B cell (primary cell): ENCODE measurements at regions not wholly inside any gene's neighbourhood (a gene's known extent, or its start where the extent isn't known, plus 50 kb on each side); places are given as distances from the start of the nearest gene placed in this dataset.

Experiments used
- ATAC-seq: fragments of 200-7000 bp; cut with Tn5 transposase; one replicate; pipeline ENCODE4 v1.10.0; 2021; ENCODE audit warnings: low read depth, mild to moderate bottlenecking, moderate number of reproducible peaks, moderate library complexity
- CTCF ChIA-PET: fragments of 350-600 bp; sonication (Branson Sonifier 250); formaldehyde crosslinking; loops from one replicate; lab custom pipeline; 2021; ENCODE audit warnings: antibody characterized with exemption, inconsistent platforms; lab: Charles Lee
- POLR2A ChIA-PET: fragments of 350-600 bp; sonication (Branson Sonifier 250); formaldehyde crosslinking; loops from one replicate; lab custom pipeline; 2021; ENCODE audit warnings: antibody characterized with exemption; lab: Charles Lee
- DNase-seq: peaks from one replicate; pipeline ENCODE4 v3.0.0; 2013
- H2AFZ ChIP-seq: 2 replicates; pipeline ENCODE4 v1.6.1; 2012; ENCODE audit warnings: mild to moderate bottlenecking, low read depth, low read length; ENCODE audit not compliant: insufficient read depth, poor library complexity, severe bottlenecking
- H3K27ac ChIP-seq, 2 donors: 1 replicate in 1 of 2; 2 replicates in 1 of 2; pipeline ENCODE4 v1.5.1; 2012 to 2013; ENCODE audit warnings: low read length in 2 of 2, mild to moderate bottlenecking in 2 of 2, moderate library complexity in 1 of 2
- H3K27me3 ChIP-seq, 4 experiments: fragments of 200-600 bp in 1 of 4; sonication (generic) in 1 of 4; replicated peaks in 1 of 4; 1 replicate in 2 of 4; 2 replicates in 2 of 4; pipeline versions ENCODE4 v1.6.1 to v1.7.0; 2013 to 2016; ENCODE audit warnings: low read length in 3 of 4, mild to moderate bottlenecking in 2 of 4, mixed read lengths in 1 of 4, moderate library complexity in 1 of 4; ENCODE audit not compliant: insufficient read depth in 4 of 4, control insufficient read depth in 3 of 4; ENCODE audit errors: control extremely low read depth in 1 of 4
- H3K36me3 ChIP-seq, 2 experiments: replicated peaks in 1 of 2; 1 replicate in 1 of 2; 2 replicates in 1 of 2; pipeline versions ENCODE4 v1.6.1 to v1.7.1; 2013; ENCODE audit warnings: low read length in 1 of 2; ENCODE audit not compliant: insufficient read depth in 2 of 2, control insufficient read depth in 1 of 2; ENCODE audit errors: control extremely low read depth in 1 of 2, extremely low read depth in 1 of 2
- H3K4me1 ChIP-seq, 2 donors: fragments of 200-600 bp in 1 of 2; sonication (generic) in 1 of 2; 1 replicate in 1 of 2; 2 replicates in 1 of 2; pipeline versions ENCODE4 v1.5.1 to v1.6.1; 2013 to 2017; ENCODE audit warnings: low read length in 2 of 2; ENCODE audit not compliant: control insufficient read depth in 2 of 2, insufficient read depth in 2 of 2
- H3K4me2 ChIP-seq: replicated peaks from 2 replicates; pipeline ENCODE3; 2012; ENCODE audit warnings: mild to moderate bottlenecking, low read depth, low read length; ENCODE audit not compliant: poor library complexity, severe bottlenecking
- H3K4me3 ChIP-seq, 5 experiments: fragments of 200-600 bp in 1 of 5; sonication (generic) in 1 of 5; 1 replicate in 3 of 5; 2 replicates in 2 of 5; pipeline versions ENCODE4 v1.5.1 to v1.7.0; 2011 to 2016; ENCODE audit warnings: low read length in 4 of 5, mild to moderate bottlenecking in 4 of 5, low read depth in 2 of 5, control low read depth in 1 of 5, moderate library complexity in 1 of 5; ENCODE audit not compliant: insufficient read depth in 1 of 5; ENCODE audit errors: control extremely low read depth in 1 of 5, extremely low read depth in 1 of 5
- H3K79me2 ChIP-seq: fragments of 200-600 bp; sonication (generic); one replicate; pipeline ENCODE4 v1.6.0; 2016; ENCODE audit warnings: low read length; ENCODE audit not compliant: control insufficient read depth, insufficient read depth
- H3K9ac ChIP-seq: fragments of 200-600 bp; sonication (generic); 2 replicates; pipeline ENCODE4 v1.6.1; 2017; ENCODE audit warnings: mild to moderate bottlenecking, low read length, moderate library complexity
- H3K9me3 ChIP-seq, 3 donors: one replicate each; pipeline versions ENCODE4 v1.6.1 to v1.7.1; 2013; ENCODE audit warnings: low read length in 2 of 3; ENCODE audit not compliant: control insufficient read depth in 2 of 3, insufficient read depth in 1 of 3; ENCODE audit errors: control extremely low read depth in 1 of 3
- H4K20me1 ChIP-seq: 2 replicates; pipeline ENCODE4 v1.6.0; 2012; ENCODE audit warnings: mild to moderate bottlenecking, low read length; ENCODE audit not compliant: insufficient read depth, control insufficient read depth, poor library complexity, severe bottlenecking
- H3K27ac Mint-ChIP-seq: one replicate; pipeline ENCODE4 v1.8.0; 2021; ENCODE audit warnings: mixed read lengths
- H3K27me3 Mint-ChIP-seq: one replicate; pipeline ENCODE4 v1.8.0; 2021; ENCODE audit warnings: mixed read lengths
- H3K4me1 Mint-ChIP-seq: one replicate; pipeline ENCODE4 v1.8.0; 2021; ENCODE audit warnings: mixed read lengths
- H3K4me3 Mint-ChIP-seq: one replicate; pipeline ENCODE4 v1.8.0; 2021; ENCODE audit warnings: mixed read lengths
- H3K9me3 Mint-ChIP-seq: one replicate; pipeline ENCODE4 v1.8.0; 2022; ENCODE audit warnings: mixed read lengths; ENCODE audit not compliant: insufficient read depth
- EZH2 ChIP-seq: IDR thresholded peaks from 2 replicates; pipeline ENCODE4 v1.6.1; 2012; ENCODE audit warnings: borderline replicate concordance, low read depth, mild to moderate bottlenecking, moderate library complexity, low read length; ENCODE audit not compliant: insufficient read depth, poor library complexity, severe bottlenecking
- WGBS: methylation state at CpG from one replicate; pipeline ENCODE4 v1.1.5; 2013; ENCODE audit warnings: missing lambda C conversion rate; ENCODE audit not compliant: insufficient coverage; 5-methylcytosine and 5-hydroxymethylcytosine counted together
- intact Hi-C: fragments of 100-400 bp; cut with micrococcal nuclease; formaldehyde crosslinking; loops from one replicate; pipeline ENCODE4 v1.10.0; 2022
- TF ChIP-seq, protein P1 (sequence below): fragments of 200-600 bp; IDR thresholded peaks from one replicate; pipeline ENCODE4 v1.8.0; 2022; ENCODE audit warnings: antibody characterized with exemption, mild to moderate bottlenecking

DNA sequence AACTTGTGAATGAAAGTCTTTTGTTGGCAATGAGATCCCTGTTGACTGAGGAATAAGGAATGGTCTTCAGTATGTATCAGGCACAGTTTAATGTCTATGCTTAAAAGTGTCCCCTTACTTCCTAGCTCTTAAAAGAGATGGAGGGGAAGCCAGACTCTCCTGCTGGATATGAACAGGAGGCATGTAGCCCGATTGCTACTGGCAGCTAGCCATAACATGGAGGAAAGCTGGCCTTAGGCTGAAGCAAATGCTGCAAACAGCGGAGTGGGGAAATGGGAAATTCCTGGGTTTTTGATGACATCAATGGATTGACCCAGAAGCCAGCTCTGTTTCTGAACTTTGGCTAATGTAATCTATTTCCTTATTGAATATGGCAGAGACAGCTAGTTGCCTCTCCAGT lies 266.1 kb downstream of the SLC4A3 start:
- Histone ChIP-seq H3K4me3 (no peak overlapping the region), H4K20me1 (no peaks in the 10 kb centered on the region), H3K9me3 (no peaks in the 10 kb centered on the region), H3K27me3 (peaks cover 0 to under 1% (median 0%) of the 10 kb centered on the region in 4 experiments), H3K36me3 (no peaks in the 10 kb centered on the region), H2AFZ (no peak overlapping the region), H3K4me1 (no peaks in the 10 kb centered on the region), H3K79me2 (no peaks in the 10 kb centered on the region), H3K4me2 (no peak overlapping the region), H3K27ac (no peak overlapping the region), H3K9ac (no peak overlapping the region)
- TF ChIP-seq EZH2: no peak
- TF ChIP-seq, protein P1, sequence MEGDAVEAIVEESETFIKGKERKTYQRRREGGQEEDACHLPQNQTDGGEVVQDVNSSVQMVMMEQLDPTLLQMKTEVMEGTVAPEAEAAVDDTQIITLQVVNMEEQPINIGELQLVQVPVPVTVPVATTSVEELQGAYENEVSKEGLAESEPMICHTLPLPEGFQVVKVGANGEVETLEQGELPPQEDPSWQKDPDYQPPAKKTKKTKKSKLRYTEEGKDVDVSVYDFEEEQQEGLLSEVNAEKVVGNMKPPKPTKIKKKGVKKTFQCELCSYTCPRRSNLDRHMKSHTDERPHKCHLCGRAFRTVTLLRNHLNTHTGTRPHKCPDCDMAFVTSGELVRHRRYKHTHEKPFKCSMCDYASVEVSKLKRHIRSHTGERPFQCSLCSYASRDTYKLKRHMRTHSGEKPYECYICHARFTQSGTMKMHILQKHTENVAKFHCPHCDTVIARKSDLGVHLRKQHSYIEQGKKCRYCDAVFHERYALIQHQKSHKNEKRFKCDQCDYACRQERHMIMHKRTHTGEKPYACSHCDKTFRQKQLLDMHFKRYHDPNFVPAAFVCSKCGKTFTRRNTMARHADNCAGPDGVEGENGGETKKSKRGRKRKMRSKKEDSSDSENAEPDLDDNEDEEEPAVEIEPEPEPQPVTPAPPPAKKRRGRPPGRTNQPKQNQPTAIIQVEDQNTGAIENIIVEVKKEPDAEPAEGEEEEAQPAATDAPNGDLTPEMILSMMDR: no peak
- no peaks in the 10 kb centered on the region for H3K9me3 Mint-ChIP-seq
- ATAC-seq: no peak
- intact Hi-C loops: no loop called here
- 71% methylated on average over 2 of the region's 2 CpGs for WGBS
- H3K27me3 Mint-ChIP-seq: no peaks in the 10 kb centered on the region
- H3K4me1 Mint-ChIP-seq: no peaks in the 10 kb centered on the region
- DNase-seq: no peak
- H3K27ac Mint-ChIP-seq: no peak overlapping the region
- ChIA-PET POLR2A (no interaction called here), CTCF (no interaction called here)
- no peak overlapping the region for H3K4me3 Mint-ChIP-seq

DNA sequence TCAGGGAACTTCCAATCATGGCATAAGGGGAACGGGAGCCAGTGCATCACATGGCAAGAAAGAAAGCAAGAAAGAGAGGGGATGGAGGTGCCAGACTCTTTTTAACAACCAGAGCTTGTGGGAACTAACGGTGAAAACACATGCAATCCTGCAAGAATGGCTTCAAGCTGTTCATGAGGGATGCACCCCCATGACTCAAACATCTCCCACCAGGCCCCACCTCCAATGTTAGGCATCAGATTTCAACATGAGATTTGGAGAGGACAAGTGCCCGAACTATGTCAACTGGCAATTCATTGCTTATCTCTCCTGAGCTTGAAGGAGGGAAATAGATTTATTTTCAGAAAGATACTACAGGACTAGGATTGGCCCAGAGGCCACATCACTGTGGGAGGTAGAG lies 270.0 kb downstream of the SLC4A3 start:
- H3K79me2 ChIP-seq: no peaks in the 10 kb centered on the region
- H3K9ac ChIP-seq: no peak overlapping the region
- no peaks in the 10 kb centered on the region for H4K20me1 ChIP-seq
- no peaks in the 10 kb centered on the region for H3K27me3 Mint-ChIP-seq
- POLR2A ChIA-PET: no interaction called here
- H3K9me3 ChIP-seq: peaks cover 0 to 4% (median 0%) of the 10 kb centered on the region in 3 donors
- CTCF ChIA-PET: no interaction called here
- no peaks in the 10 kb centered on the region for H3K36me3 ChIP-seq
- H2AFZ ChIP-seq: no peak overlapping the region
- DNase-seq (no peak), ATAC-seq (no peak)
- H3K27ac Mint-ChIP-seq: no peak overlapping the region
- TF ChIP-seq, protein P1: no peak
- peaks cover 3% of the 10 kb centered on the region for H3K4me1 Mint-ChIP-seq
- 46% methylated on average over 2 of the region's 3 CpGs for WGBS
- H3K9me3 Mint-ChIP-seq: no peaks in the 10 kb centered on the region
- no peak overlapping the region for H3K4me3 Mint-ChIP-seq
- no peaks in the 10 kb centered on the region for H3K27me3 ChIP-seq
- H3K4me1 ChIP-seq: no peaks in the 10 kb centered on the region
- no peak overlapping the region for H3K4me2 ChIP-seq
- intact Hi-C loops: no loop called here
- H3K4me3 ChIP-seq: no peak overlapping the region
- no peak overlapping the region for H3K27ac ChIP-seq
